ENCODE measurements at regions not wholly inside any gene's neighbourhood (a gene's known extent, or its start where the extent isn't known, plus 50 kb on each side); places are given as distances from the start of the nearest gene placed in this dataset.

- no peak for DNase-seq
These were observed 413.5 kb upstream of the HTR2A start for GRCh38 chr13:47310401-47310800.

- DNase-seq = no peak
These were observed 410.1 kb upstream of the HTR2A start for GRCh38 chr13:47306991-47307390.

GRCh38 chr13:47303626-47304025, 406.8 kb upstream of the HTR2A start:
- DNase-seq = no peak

- peak; percentile 19 for DNase-seq
These were observed 402.5 kb upstream of the HTR2A start for GRCh38 chr13:47299304-47299703.

- DNase-seq = no peak
These were observed 401.7 kb upstream of the HTR2A start for GRCh38 chr13:47298506-47298905.

GRCh38 chr13:47294691-47295090, 397.8 kb upstream of the HTR2A start:
- no peak for DNase-seq

GRCh38 chr13:47291107-47291656, 394.3 kb upstream of the HTR2A start:
- no peak for DNase-seq

GRCh38 chr13:47289567-47289966, 392.7 kb upstream of the HTR2A start:
- no peak for DNase-seq

GRCh38 chr13:47288546-47288945, 391.7 kb upstream of the HTR2A start:
- no peak for DNase-seq

GRCh38 chr13:47287291-47287751, 390.5 kb upstream of the HTR2A start:
- DNase-seq = peak; percentile 21

GRCh38 chr13:47281991-47282390, 385.1 kb upstream of the HTR2A start:
- DNase-seq = no peak

GRCh38 chr13:47279920-47280319, 383.1 kb upstream of the HTR2A start:
- DNase-seq = no peak

GRCh38 chr13:47277774-47278173, 380.9 kb upstream of the HTR2A start:
- DNase-seq = peak; percentile 24

GRCh38 chr13:47268270-47268669, 371.4 kb upstream of the HTR2A start:
- no peak for DNase-seq

GRCh38 chr13:47258384-47258783, 361.5 kb upstream of the HTR2A start:
- no peak for DNase-seq

- peak; percentile 86 for DNase-seq
These were observed 359.8 kb upstream of the HTR2A start for GRCh38 chr13:47256618-47257017.

- DNase-seq = no peak
These were observed 355.8 kb upstream of the HTR2A start for GRCh38 chr13:47252627-47253026.

- no peak for DNase-seq
These were observed 354.9 kb upstream of the HTR2A start for GRCh38 chr13:47251771-47252170.

- DNase-seq = no peak
These were observed 353.3 kb upstream of the HTR2A start for GRCh38 chr13:47250146-47250545.

GRCh38 chr13:47249266-47249665, 352.4 kb upstream of the HTR2A start:
- DNase-seq = no peak

- DNase-seq = no peak
These were observed 344.6 kb upstream of the HTR2A start for GRCh38 chr13:47241446-47241845.

- no peak for DNase-seq
These were observed 342.2 kb upstream of the HTR2A start for GRCh38 chr13:47239025-47239424.

GRCh38 chr13:47237571-47237970, 340.7 kb upstream of the HTR2A start:
- DNase-seq = no peak

- DNase-seq = no peak
These were observed 336.9 kb upstream of the HTR2A start for GRCh38 chr13:47233734-47234133.

- DNase-seq = no peak
These were observed 335.7 kb upstream of the HTR2A start for GRCh38 chr13:47232516-47232915.

- no peak for DNase-seq
These were observed 333.3 kb upstream of the HTR2A start for GRCh38 chr13:47230155-47230554.
